ENCODE measurements at regions not wholly inside any gene's neighbourhood (a gene's known extent, or its start where the extent isn't known, plus 50 kb on each side); places are given as distances from the start of the nearest gene placed in this dataset.

DNA sequence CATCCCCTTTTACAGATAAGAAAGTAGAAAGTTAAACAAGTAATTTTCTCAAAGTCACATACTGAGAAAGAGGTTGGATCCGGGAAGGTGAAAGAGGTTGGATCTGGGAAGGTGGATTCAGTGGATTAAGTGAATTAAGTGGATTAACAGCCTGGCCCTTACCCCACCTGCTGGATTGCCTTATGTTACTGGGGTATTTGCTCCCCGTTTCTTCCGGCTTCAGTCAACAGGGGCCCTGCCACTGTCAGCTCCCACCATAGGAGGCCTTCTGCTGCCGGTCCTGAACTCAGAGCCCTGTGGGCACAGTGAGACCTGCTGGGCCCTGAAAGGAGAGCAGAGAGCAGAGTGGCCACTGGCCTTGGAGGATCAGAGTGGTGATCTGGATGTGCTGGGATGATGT lies 113.2 kb downstream of the VAPA start:
- Histone ChIP-seq H3K27me3 (no peaks in the 10 kb centered on the region), H3K4me3 (no peak overlapping the region), H3K27ac (no peak overlapping the region), H3K36me3 (no peaks in the 10 kb centered on the region), H3K4me1 (peaks cover 0 to 7% of the 10 kb centered on the region in 2 donors), H3K9me3 (no peaks in the 10 kb centered on the region)
- TF ChIP-seq, protein P1, sequence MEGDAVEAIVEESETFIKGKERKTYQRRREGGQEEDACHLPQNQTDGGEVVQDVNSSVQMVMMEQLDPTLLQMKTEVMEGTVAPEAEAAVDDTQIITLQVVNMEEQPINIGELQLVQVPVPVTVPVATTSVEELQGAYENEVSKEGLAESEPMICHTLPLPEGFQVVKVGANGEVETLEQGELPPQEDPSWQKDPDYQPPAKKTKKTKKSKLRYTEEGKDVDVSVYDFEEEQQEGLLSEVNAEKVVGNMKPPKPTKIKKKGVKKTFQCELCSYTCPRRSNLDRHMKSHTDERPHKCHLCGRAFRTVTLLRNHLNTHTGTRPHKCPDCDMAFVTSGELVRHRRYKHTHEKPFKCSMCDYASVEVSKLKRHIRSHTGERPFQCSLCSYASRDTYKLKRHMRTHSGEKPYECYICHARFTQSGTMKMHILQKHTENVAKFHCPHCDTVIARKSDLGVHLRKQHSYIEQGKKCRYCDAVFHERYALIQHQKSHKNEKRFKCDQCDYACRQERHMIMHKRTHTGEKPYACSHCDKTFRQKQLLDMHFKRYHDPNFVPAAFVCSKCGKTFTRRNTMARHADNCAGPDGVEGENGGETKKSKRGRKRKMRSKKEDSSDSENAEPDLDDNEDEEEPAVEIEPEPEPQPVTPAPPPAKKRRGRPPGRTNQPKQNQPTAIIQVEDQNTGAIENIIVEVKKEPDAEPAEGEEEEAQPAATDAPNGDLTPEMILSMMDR (IDR thresholded peaks at IDR 0.05) = no peak
- intact Hi-C loops (cut with DNase I) = no loop called here
- no peak for DNase-seq
- no peak for ATAC-seq

DNA sequence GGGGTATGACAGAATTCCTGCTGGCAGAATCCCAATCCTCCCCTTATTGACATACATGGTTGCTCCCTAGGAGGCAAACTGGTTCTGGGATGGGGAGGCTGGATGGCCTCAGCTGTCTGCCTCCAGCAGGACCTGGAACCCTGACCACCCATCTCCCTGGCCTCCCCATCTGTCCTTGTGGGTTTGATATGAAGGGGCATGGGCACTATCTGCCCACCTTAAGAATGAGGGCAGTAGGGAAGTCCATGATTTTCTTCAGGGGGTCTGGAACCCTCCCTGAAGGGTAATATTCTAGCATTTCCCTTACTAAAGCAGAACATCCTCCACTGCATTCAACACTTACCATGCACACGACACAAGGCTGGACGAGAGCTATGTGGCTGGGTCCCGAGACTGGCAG lies 113.6 kb downstream of the VAPA start:
- H3K4me1 ChIP-seq = peaks cover 2 to 11% of the 10 kb centered on the region in 2 donors
- TF ChIP-seq, protein P1 (IDR thresholded peaks at IDR 0.05) = no peak
- no peak overlapping the region for H3K4me3 ChIP-seq
- ATAC-seq (no peak), DNase-seq (no peak)
- no peak overlapping the region for H3K27ac ChIP-seq
- H3K36me3 ChIP-seq = no peaks in the 10 kb centered on the region
- no peaks in the 10 kb centered on the region for H3K27me3 ChIP-seq
- no peaks in the 10 kb centered on the region for H3K9me3 ChIP-seq
- intact Hi-C loops (cut with DNase I) = no loop called here

DNA sequence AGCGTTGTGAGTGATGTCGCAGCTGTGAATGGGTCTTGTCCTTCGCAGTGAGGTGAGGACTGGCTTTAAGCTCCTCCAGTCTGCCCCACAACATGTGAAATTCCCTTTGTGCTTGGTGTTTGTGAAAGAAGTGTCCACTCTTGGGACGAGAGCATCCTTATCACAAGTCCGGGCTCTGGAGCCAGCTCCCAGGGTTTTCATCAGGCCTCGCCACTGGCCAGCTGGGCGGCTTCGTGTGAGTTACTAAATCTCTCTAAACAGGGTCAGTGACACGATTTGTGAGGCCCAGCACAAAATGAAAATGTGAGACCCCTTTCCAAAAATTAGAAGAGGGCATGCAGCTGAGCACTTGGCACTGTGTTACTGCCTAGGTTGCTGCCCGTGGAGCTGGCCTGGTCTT lies 115.9 kb downstream of the VAPA start:
- Histone ChIP-seq H3K4me1 (peaks cover 5 to 15% of the 10 kb centered on the region in 2 donors), H3K36me3 (no peaks in the 10 kb centered on the region), H3K9me3 (no peaks in the 10 kb centered on the region), H3K27me3 (no peaks in the 10 kb centered on the region), H3K27ac (no peak overlapping the region), H3K4me3 (no peak overlapping the region)
- DNase-seq (no peak), ATAC-seq (no peak)
- intact Hi-C loops (cut with DNase I) = no loop called here
- TF ChIP-seq, protein P1 (IDR thresholded peaks at IDR 0.05) = no peak

DNA sequence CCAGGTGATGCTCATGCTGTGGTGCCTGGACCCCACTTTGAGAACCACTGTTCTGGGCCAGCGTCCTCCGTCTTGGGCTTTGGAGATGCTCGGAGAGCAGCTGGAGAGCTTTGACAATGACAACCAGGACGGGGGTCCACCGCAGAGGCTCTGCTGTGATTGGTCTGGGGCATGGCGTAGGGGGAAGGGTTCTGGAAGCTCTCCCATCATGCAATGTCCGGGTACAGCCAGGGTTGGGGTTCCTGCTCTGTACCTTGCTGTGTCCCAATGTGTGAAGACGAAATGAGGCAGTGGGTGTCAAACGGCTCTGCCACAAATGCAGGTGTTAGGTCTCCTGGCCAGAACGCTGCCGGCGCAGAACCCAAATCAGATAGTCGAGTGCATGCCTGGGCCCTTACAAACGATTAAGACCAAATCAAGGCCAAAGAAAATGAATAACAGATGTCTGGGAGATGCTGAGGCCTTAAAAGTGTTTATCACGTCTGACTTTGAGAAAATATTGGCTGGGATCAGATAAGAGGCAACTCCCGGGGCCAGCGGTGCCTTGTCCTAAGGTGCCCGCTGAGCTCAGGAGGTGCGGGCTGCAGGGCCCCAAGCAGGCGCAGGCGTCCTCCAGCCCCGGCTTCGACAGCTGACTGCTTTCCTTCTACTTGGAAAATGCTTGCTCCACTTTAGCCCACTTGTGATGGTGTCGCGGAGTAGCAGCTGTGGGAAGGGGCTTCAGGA lies 117.2 kb downstream of the VAPA start:
- Histone ChIP-seq H3K27me3 (no peaks in the 10 kb centered on the region), H3K36me3 (no peaks in the 10 kb centered on the region), H3K4me3 (no peak overlapping the region), H3K4me1 (peaks cover 10 to 14% of the 10 kb centered on the region in 2 donors), H3K27ac (no peak overlapping the region), H3K9me3 (no peaks in the 10 kb centered on the region)
- TF ChIP-seq, protein P1 (IDR thresholded peaks at IDR 0.05) = no peak
- DNase-seq = peak in 1 of 4 donors; percentile 70
- intact Hi-C loops (cut with DNase I) = no loop called here
- no peak for ATAC-seq

DNA sequence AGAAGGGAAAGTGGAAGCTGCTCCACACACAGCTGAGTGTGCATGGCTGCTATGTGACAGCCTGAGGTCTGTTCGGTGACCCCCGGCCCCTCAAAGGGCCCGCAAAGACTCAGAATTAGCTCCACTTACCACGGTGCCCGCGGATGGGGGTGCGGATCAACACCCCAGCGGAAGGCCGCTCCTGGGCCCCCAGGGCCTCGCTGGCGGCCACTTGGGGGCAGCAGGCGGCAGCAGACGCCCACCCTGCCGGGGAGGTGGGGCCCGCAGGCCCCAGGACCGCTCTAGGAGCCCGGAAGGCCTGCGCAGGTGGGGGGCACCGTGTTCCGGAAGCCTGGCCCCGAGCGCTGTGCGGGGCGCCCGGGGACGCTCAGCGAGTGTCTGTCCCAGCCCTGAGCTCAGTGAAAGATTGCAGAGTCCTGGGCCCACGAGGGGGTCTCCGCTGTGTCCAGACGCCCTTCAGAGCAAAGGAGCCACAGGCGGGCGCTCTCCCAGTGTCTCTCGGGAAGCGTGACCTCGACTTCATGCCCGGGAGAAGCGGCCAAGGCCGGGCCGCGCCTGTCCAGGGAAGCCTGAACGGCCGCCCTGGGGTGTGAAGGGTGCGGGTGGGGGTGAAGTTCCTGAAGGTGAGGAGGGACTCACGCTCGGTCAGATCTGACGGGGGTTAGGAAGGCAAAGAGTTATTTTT lies 118.7 kb downstream of the VAPA start:
- DNase-seq (peak in 2 of 4 donors; percentile 54 to 85), ATAC-seq (peak; percentile 34)
- intact Hi-C loops (cut with DNase I) = no loop called here
- Histone ChIP-seq H3K27ac (peak overlapping the region; percentile 39 to 48), H3K9me3 (no peaks in the 10 kb centered on the region), H3K27me3 (no peaks in the 10 kb centered on the region), H3K4me3 (peak overlapping the region in 1 of 2 donors; percentile 9), H3K36me3 (no peaks in the 10 kb centered on the region), H3K4me1 (peaks cover 10 to 14% of the 10 kb centered on the region in 2 donors)
- TF ChIP-seq, protein P1 (IDR thresholded peaks at IDR 0.05) = peak; percentile 23 to 46
